GM12878 (cell line): ENCODE measurements at regions not wholly inside any gene's neighbourhood (a gene's known extent, or its start where the extent isn't known, plus 50 kb on each side); places are given as distances from the start of the nearest gene placed in this dataset.

Experiments
- ATAC-seq: fragments of 200-7000 bp; cut with Tn5 transposase; 3 replicates; pipeline ENCODE4 v1.9.1; 2020; ENCODE audit warnings: mild to moderate bottlenecking, moderate library complexity
- BruUV-seq: library from RNA; stranded (reverse); fragments of 400-500 nt; replicated peaks from 2 replicates; lab custom pipeline; 2021; lab: Mats Ljungman, UMichigan
- CTCF ChIA-PET: fragments of 300-600 bp; sonication (Branson Sonifier 250); formaldehyde crosslinking; extraction: SDS; loops from one replicate; lab custom pipeline; 2021; ENCODE audit warnings: inconsistent platforms; lab: Yijun Ruan, JAX
- POLR2A ChIA-PET: fragments of 350-600 bp; formaldehyde crosslinking; extraction: SDS; loops from one replicate; lab custom pipeline; 2021; ENCODE audit warnings: inconsistent platforms; lab: Charles Lee
- RAD21 ChIA-PET: fragments of 300-600 bp; sonication (Branson Sonifier 250); formaldehyde crosslinking; loops from one replicate; lab custom pipeline; 2023; ENCODE audit warnings: antibody characterized with exemption; ENCODE audit not compliant: unreplicated experiment; lab: Charles Lee
- SMC1A ChIA-PET: fragments of 300-600 bp; sonication (Branson Sonifier 250); formaldehyde crosslinking; loops from one replicate; lab custom pipeline; 2023; ENCODE audit not compliant: unreplicated experiment, uncharacterized antibody; lab: Charles Lee
- DNase-seq: peaks from one replicate; pipeline ENCODE4 v3.0.0-alpha.2; 2011; ENCODE audit warnings: low read depth, low spot score
- FAIRE-seq: peaks from 3 replicates; lab custom pipeline; 2011; peaks lifted over from hg19 to GRCh38; lab: Jason Lieb, UNC
- H2AFZ ChIP-seq: 2 replicates; pipeline ENCODE4 v1.6.0; 2011; ENCODE audit warnings: low read depth, low read length, control low read depth; ENCODE audit not compliant: control insufficient read depth
- H3K27ac ChIP-seq: 2 replicates; pipeline ENCODE4 v1.5.1; 2011; ENCODE audit warnings: control low read depth; ENCODE audit not compliant: control insufficient read depth, insufficient read depth
- H3K27me3 ChIP-seq, 2 experiments: replicated peaks in 1 of 2; 2 replicates each; pipeline versions ENCODE4 v1.6.0 to v1.6.1; 2011; ENCODE audit warnings: low read length in 1 of 2; ENCODE audit not compliant: control insufficient read depth in 2 of 2, insufficient read depth in 2 of 2
- H3K36me3 ChIP-seq, 2 experiments: 2 replicates each; pipeline ENCODE4 v1.5.1; 2011; ENCODE audit warnings: low read length in 1 of 2; ENCODE audit not compliant: control insufficient read depth in 2 of 2, insufficient read depth in 2 of 2
- H3K4me1 ChIP-seq: 2 replicates; pipeline ENCODE4 v1.6.1; 2011; ENCODE audit warnings: mild to moderate bottlenecking, low read length, moderate library complexity, mixed read lengths; ENCODE audit not compliant: control insufficient read depth, insufficient read depth
- H3K4me2 ChIP-seq: 2 replicates; pipeline ENCODE4 v1.6.0; 2011; ENCODE audit warnings: control low read depth; ENCODE audit not compliant: control insufficient read depth, insufficient read depth
- H3K4me3 ChIP-seq: fragments of 200-600 bp; sonication (generic); 2 replicates; pipeline ENCODE4 v1.5.1; 2016
- H3K79me2 ChIP-seq: 2 replicates; pipeline ENCODE4 v1.6.0; 2011; ENCODE audit warnings: low read length; ENCODE audit not compliant: control insufficient read depth, insufficient read depth
- H3K9ac ChIP-seq: 2 replicates; pipeline ENCODE4 v1.8.0; 2011; ENCODE audit warnings: low read length, control low read depth, mixed read lengths; ENCODE audit not compliant: control insufficient read depth, insufficient read depth
- H3K9me3 ChIP-seq: replicated peaks from 3 replicates; pipeline ENCODE4 v1.5.1; 2011; ENCODE audit warnings: mild to moderate bottlenecking, low read length; ENCODE audit not compliant: control insufficient read depth, insufficient read depth
- H4K20me1 ChIP-seq: 2 replicates; pipeline ENCODE4 v1.6.0; 2011; ENCODE audit not compliant: control insufficient read depth, insufficient read depth
- CBX3 ChIP-seq: fragments of 200-600 bp; sonication (generic); IDR thresholded peaks from 2 replicates; pipeline ENCODE4 v1.6.1; 2016; ENCODE audit warnings: low read depth, borderline replicate concordance
- CREM ChIP-seq: IDR thresholded peaks from 2 replicates; pipeline ENCODE4 v1.6.1; 2014; ENCODE audit warnings: antibody characterized with exemption, low read depth
- JUNB ChIP-seq: IDR thresholded peaks from 2 replicates; pipeline ENCODE4 v1.6.1; 2016; ENCODE audit warnings: antibody characterized with exemption, mild to moderate bottlenecking
- KDM1A ChIP-seq: fragments of 200-600 bp; sonication (generic); IDR thresholded peaks from 2 replicates; pipeline ENCODE4 v1.6.1; 2016; ENCODE audit warnings: borderline replicate concordance
- LARP7 ChIP-seq: fragments of 450-650 bp; IDR thresholded peaks from 2 replicates; pipeline ENCODE4 v1.6.1; 2017; ENCODE audit warnings: mild to moderate bottlenecking
- MYC ChIP-seq: IDR thresholded peaks from 2 replicates; pipeline ENCODE4 v1.6.1; 2011; ENCODE audit warnings: mild to moderate bottlenecking, low read length, moderate library complexity, inconsistent platforms; ENCODE audit not compliant: insufficient read depth, insufficient replicate concordance, insufficient read length, severe bottlenecking
- NRF1 ChIP-seq: conservative IDR thresholded peaks from 2 replicates; pipeline ENCODE4 v1.6.1; 2011; ENCODE audit warnings: mild to moderate bottlenecking, low read depth, low read length, improper control_type of control experiment
- RAD21 ChIP-seq: IDR thresholded peaks from 2 replicates; pipeline ENCODE4 v1.6.1; 2011; ENCODE audit warnings: mild to moderate bottlenecking, low read depth, low read length, moderate library complexity; ENCODE audit not compliant: insufficient read depth
- RB1 ChIP-seq: fragments of 450-650 bp; formaldehyde crosslinking; IDR thresholded peaks from 2 replicates; pipeline ENCODE4 v1.6.1; 2017; ENCODE audit warnings: mild to moderate bottlenecking, borderline replicate concordance
- SMAD5 ChIP-seq: IDR thresholded peaks from 2 replicates; pipeline ENCODE4 v1.6.1; 2016; ENCODE audit warnings: antibody characterized with exemption, low read depth
- TCF12 ChIP-seq: IDR thresholded peaks from 2 replicates; pipeline ENCODE4 v1.6.1; 2011; ENCODE audit warnings: low read depth, mild to moderate bottlenecking, low read length
- WGBS: methylation state at CpG from one replicate; pipeline ENCODE4 v1.1.6; 2016; ENCODE audit warnings: low lambda C conversion rate; ENCODE audit not compliant: insufficient replicate concordance, insufficient coverage; ENCODE audit errors: missing lambda C conversion rate; 5-methylcytosine and 5-hydroxymethylcytosine counted together
- in situ Hi-C: fragments of 300-500 bp; cut with MboI; formaldehyde crosslinking; loops from 9 replicates; pipeline ENCODE4 v1.14.3; 2018; ENCODE audit warnings: mixed read lengths
- intact Hi-C: fragments of 100-400 bp; cut with micrococcal nuclease; formaldehyde crosslinking; loops from one replicate; pipeline ENCODE4 v1.14.2; 2022; ENCODE audit not compliant: unreplicated experiment
- TF ChIP-seq, protein P1 (sequence below): IDR thresholded peaks from 2 replicates; pipeline ENCODE4 v1.6.1; 2011; ENCODE audit warnings: mild to moderate bottlenecking, low read depth, low read length, moderate library complexity; ENCODE audit not compliant: insufficient replicate concordance
- TF ChIP-seq, protein P2 (sequence below): IDR thresholded peaks from 2 replicates; pipeline ENCODE4 v1.6.1; 2012; ENCODE audit warnings: low read depth, low read length, improper control_type of control experiment
- TF ChIP-seq, protein P3 (sequence below): fragments of 450-650 bp; IDR thresholded peaks from 2 replicates; pipeline ENCODE4 v1.6.1; 2017; ENCODE audit warnings: low read depth, mild to moderate bottlenecking, moderate library complexity
- TF ChIP-seq, protein P4 (sequence below): IDR thresholded peaks from 2 replicates; pipeline ENCODE4 v1.6.1; 2011; ENCODE audit warnings: low read depth, mild to moderate bottlenecking, low read length, moderate library complexity, borderline replicate concordance; ENCODE audit errors: extremely low read depth
- TF ChIP-seq, protein P5 (sequence below): fragments of 450-650 bp; formaldehyde crosslinking; IDR thresholded peaks from 2 replicates; pipeline ENCODE4 v1.5.0; 2022; ENCODE audit warnings: mild to moderate bottlenecking, missing genetic modification characterization
- TF ChIP-seq, protein P6 (sequence below): fragments of 450-650 bp; IDR thresholded peaks from 2 replicates; pipeline ENCODE4 v1.6.1; 2014; ENCODE audit warnings: mild to moderate bottlenecking

DNA sequence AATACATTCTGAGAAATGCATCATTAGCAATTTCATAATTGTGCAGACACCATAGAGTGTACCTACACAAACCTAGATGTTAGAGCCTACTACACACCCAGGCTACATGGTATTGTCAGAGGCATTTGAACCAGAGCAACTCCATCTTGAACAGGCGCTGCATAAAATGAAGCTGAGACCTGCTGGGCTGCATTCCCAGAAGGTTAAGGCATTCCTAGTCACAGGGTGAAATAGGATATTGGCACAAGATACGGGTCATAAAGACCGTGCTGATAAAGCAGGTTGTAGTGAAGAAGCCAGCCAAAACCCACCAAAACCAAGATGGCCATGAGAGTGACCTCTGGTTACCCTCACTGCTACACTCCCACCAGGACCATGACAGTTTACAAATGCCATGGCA is 116.4 kb downstream of the LARP7 start:
- SMC1A ChIA-PET, result no interaction called here
- no peak for ATAC-seq
- intact Hi-C loops, result no loop called here
- POLR2A ChIA-PET, result no interaction called here
- RAD21 ChIA-PET, result no interaction called here
- Histone ChIP-seq H3K9ac (no peak overlapping the region), H3K4me3 (no peak overlapping the region), H4K20me1 (no peaks in the 10 kb centered on the region), H3K36me3 (no peaks in the 10 kb centered on the region), H3K27me3 (no peaks in the 10 kb centered on the region), H3K79me2 (no peaks in the 10 kb centered on the region), H2AFZ (no peak overlapping the region), H3K27ac (no peak overlapping the region), H3K4me2 (no peak overlapping the region), H3K9me3 (no peaks in the 10 kb centered on the region), H3K4me1 (no peaks in the 10 kb centered on the region)
- no peak for FAIRE-seq
- no peak for DNase-seq
- no TSS peak for BruUV-seq
- in situ Hi-C loops, result loop anchor here (10.0 kb wide), 1 partner anchor 669 kb away; no protein-coding TSS in a partner anchor
- CTCF ChIA-PET, result interaction anchor here (1.4 to 4.2 kb wide), 3 partner anchors 9 to 425 kb away, joined by 5 to 22 read pairs (median 9); no protein-coding TSS in a partner anchor
- 62% methylated on average over 3 of the region's 3 CpGs for WGBS
- TF ChIP-seq, protein P1, sequence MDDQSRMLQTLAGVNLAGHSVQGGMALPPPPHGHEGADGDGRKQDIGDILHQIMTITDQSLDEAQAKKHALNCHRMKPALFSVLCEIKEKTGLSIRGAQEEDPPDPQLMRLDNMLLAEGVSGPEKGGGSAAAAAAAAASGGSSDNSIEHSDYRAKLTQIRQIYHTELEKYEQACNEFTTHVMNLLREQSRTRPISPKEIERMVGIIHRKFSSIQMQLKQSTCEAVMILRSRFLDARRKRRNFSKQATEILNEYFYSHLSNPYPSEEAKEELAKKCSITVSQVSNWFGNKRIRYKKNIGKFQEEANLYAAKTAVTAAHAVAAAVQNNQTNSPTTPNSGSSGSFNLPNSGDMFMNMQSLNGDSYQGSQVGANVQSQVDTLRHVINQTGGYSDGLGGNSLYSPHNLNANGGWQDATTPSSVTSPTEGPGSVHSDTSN, result no peak
- TF ChIP-seq CREM, result no peak
- TF ChIP-seq, protein P2, sequence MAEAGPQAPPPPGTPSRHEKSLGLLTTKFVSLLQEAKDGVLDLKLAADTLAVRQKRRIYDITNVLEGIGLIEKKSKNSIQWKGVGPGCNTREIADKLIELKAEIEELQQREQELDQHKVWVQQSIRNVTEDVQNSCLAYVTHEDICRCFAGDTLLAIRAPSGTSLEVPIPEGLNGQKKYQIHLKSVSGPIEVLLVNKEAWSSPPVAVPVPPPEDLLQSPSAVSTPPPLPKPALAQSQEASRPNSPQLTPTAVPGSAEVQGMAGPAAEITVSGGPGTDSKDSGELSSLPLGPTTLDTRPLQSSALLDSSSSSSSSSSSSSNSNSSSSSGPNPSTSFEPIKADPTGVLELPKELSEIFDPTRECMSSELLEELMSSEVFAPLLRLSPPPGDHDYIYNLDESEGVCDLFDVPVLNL, result no peak
- TF ChIP-seq RB1, result no peak
- no peak for TF ChIP-seq TCF12
- no peak for TF ChIP-seq JUNB
- no peak for TF ChIP-seq LARP7
- TF ChIP-seq, protein P3, sequence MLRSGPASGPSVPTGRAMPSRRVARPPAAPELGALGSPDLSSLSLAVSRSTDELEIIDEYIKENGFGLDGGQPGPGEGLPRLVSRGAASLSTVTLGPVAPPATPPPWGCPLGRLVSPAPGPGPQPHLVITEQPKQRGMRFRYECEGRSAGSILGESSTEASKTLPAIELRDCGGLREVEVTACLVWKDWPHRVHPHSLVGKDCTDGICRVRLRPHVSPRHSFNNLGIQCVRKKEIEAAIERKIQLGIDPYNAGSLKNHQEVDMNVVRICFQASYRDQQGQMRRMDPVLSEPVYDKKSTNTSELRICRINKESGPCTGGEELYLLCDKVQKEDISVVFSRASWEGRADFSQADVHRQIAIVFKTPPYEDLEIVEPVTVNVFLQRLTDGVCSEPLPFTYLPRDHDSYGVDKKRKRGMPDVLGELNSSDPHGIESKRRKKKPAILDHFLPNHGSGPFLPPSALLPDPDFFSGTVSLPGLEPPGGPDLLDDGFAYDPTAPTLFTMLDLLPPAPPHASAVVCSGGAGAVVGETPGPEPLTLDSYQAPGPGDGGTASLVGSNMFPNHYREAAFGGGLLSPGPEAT, result no peak
- TF ChIP-seq NRF1, result no peak
- no peak for TF ChIP-seq KDM1A
- TF ChIP-seq, protein P4, sequence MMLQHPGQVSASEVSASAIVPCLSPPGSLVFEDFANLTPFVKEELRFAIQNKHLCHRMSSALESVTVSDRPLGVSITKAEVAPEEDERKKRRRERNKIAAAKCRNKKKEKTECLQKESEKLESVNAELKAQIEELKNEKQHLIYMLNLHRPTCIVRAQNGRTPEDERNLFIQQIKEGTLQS, result no peak
- TF ChIP-seq, protein P5, sequence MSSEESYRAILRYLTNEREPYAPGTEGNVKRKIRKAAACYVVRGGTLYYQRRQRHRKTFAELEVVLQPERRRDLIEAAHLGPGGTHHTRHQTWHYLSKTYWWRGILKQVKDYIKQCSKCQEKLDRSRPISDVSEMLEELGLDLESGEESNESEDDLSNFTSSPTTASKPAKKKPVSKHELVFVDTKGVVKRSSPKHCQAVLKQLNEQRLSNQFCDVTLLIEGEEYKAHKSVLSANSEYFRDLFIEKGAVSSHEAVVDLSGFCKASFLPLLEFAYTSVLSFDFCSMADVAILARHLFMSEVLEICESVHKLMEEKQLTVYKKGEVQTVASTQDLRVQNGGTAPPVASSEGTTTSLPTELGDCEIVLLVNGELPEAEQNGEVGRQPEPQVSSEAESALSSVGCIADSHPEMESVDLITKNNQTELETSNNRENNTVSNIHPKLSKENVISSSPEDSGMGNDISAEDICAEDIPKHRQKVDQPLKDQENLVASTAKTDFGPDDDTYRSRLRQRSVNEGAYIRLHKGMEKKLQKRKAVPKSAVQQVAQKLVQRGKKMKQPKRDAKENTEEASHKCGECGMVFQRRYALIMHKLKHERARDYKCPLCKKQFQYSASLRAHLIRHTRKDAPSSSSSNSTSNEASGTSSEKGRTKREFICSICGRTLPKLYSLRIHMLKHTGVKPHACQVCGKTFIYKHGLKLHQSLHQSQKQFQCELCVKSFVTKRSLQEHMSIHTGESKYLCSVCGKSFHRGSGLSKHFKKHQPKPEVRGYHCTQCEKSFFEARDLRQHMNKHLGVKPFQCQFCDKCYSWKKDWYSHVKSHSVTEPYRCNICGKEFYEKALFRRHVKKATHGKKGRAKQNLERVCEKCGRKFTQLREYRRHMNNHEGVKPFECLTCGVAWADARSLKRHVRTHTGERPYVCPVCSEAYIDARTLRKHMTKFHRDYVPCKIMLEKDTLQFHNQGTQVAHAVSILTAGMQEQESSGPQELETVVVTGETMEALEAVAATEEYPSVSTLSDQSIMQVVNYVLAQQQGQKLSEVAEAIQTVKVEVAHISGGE (CRISPR knock-in tag), result no peak
- TF ChIP-seq SMAD5, result no peak
- TF ChIP-seq RAD21, result no peak
- no peak for TF ChIP-seq MYC
- TF ChIP-seq, protein P6, sequence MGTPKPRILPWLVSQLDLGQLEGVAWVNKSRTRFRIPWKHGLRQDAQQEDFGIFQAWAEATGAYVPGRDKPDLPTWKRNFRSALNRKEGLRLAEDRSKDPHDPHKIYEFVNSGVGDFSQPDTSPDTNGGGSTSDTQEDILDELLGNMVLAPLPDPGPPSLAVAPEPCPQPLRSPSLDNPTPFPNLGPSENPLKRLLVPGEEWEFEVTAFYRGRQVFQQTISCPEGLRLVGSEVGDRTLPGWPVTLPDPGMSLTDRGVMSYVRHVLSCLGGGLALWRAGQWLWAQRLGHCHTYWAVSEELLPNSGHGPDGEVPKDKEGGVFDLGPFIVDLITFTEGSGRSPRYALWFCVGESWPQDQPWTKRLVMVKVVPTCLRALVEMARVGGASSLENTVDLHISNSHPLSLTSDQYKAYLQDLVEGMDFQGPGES, result no peak
- no peak for TF ChIP-seq CBX3
